ENCODE measurements at regions not wholly inside any gene's neighbourhood (a gene's known extent, or its start where the extent isn't known, plus 50 kb on each side); places are given as distances from the start of the nearest gene placed in this dataset.

DNA sequence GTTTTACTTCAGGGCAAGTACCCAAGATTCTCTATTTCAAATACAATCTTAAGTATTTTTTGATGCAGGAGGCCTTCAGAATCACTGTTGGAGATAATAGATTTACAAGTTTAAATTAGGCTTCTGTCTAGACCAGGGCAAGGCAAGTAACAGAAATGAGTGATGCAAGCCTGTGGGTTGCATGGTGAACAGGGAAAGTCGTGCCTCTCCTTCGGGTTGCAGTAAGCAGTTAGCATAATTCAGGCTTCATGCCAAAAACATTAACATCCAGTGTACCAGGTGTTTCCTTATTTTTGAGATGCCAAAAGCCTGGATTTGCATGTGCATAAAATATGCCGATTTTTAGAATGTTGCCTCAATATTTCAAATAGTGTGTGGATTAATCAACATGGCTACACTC lies 369.0 kb downstream of the CAAP1 start:
- TF ChIP-seq POLR2A (IDR thresholded peaks at IDR 0.05; ENCODE audit: extremely low read depth, insufficient read length) (no peak), MYC (IDR thresholded peaks at IDR 0.05; ENCODE audit: low read depth, low read length) (no peak)
- TF ChIP-seq, protein P1, sequence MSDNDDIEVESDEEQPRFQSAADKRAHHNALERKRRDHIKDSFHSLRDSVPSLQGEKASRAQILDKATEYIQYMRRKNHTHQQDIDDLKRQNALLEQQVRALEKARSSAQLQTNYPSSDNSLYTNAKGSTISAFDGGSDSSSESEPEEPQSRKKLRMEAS (IDR thresholded peaks at IDR 0.05; ENCODE audit: low read depth, low read length): no peak
- TF ChIP-seq, protein P2, sequence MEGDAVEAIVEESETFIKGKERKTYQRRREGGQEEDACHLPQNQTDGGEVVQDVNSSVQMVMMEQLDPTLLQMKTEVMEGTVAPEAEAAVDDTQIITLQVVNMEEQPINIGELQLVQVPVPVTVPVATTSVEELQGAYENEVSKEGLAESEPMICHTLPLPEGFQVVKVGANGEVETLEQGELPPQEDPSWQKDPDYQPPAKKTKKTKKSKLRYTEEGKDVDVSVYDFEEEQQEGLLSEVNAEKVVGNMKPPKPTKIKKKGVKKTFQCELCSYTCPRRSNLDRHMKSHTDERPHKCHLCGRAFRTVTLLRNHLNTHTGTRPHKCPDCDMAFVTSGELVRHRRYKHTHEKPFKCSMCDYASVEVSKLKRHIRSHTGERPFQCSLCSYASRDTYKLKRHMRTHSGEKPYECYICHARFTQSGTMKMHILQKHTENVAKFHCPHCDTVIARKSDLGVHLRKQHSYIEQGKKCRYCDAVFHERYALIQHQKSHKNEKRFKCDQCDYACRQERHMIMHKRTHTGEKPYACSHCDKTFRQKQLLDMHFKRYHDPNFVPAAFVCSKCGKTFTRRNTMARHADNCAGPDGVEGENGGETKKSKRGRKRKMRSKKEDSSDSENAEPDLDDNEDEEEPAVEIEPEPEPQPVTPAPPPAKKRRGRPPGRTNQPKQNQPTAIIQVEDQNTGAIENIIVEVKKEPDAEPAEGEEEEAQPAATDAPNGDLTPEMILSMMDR (IDR thresholded peaks at IDR 0.05; ENCODE audit: low read depth, low read length): no peak
